CD4-positive, alpha-beta T cell (primary cell): ENCODE measurements at regions not wholly inside any gene's neighbourhood (a gene's known extent, or its start where the extent isn't known, plus 50 kb on each side); places are given as distances from the start of the nearest gene placed in this dataset.
A peak's percentile ranks its signal among the peaks of the same experiment; 100 is the strongest.

Experiments
- ATAC-seq: fragments of 200-7000 bp; cut with Tn5 transposase; one replicate; pipeline ENCODE4 v1.10.0; 2022; ENCODE audit warnings: mild to moderate bottlenecking; ENCODE audit not compliant: poor library complexity
- CTCF ChIA-PET: fragments of 350-600 bp; sonication (Branson Sonifier 250); formaldehyde crosslinking; loops from one replicate; lab custom pipeline; 2021; ENCODE audit warnings: antibody characterized with exemption, inconsistent platforms; lab: Charles Lee
- POLR2A ChIA-PET: fragments of 350-600 bp; sonication (Branson Sonifier 250); formaldehyde crosslinking; loops from one replicate; lab custom pipeline; 2021; ENCODE audit warnings: antibody characterized with exemption, inconsistent platforms; lab: Charles Lee
- DNase-seq, 14 experiments: peaks; one replicate each; pipeline ENCODE4 v3.0.0-alpha.2; 2013 to 2020; ENCODE audit warnings: mixed read lengths in 2 of 14
- H3K27ac ChIP-seq, 2 donors: one replicate each; pipeline versions ENCODE4 v1.5.1 to v1.7.0; 2013; ENCODE audit warnings: low read length in 2 of 2, low read depth in 1 of 2, mild to moderate bottlenecking in 1 of 2
- H3K27me3 ChIP-seq, 2 experiments: 1 replicate in 1 of 2; 2 replicates in 1 of 2; pipeline versions ENCODE4 v1.6.1 to v1.7.0; 2013; ENCODE audit warnings: low read length in 2 of 2, control low read depth in 1 of 2, mild to moderate bottlenecking in 1 of 2, moderate library complexity in 1 of 2; ENCODE audit not compliant: insufficient read depth in 2 of 2, control insufficient read depth in 1 of 2
- H3K36me3 ChIP-seq: one replicate; pipeline ENCODE4 v1.6.1; 2013; ENCODE audit warnings: low read length, control low read depth; ENCODE audit not compliant: insufficient read depth
- H3K4me1 ChIP-seq: one replicate; pipeline ENCODE4 v1.6.1; 2013; ENCODE audit warnings: low read length, control low read depth; ENCODE audit not compliant: insufficient read depth
- H3K4me3 ChIP-seq: one replicate; pipeline ENCODE4 v1.5.1; 2013; ENCODE audit warnings: mild to moderate bottlenecking, low read length, moderate library complexity
- H3K9me3 ChIP-seq, 2 experiments: 1 replicate in 1 of 2; 2 replicates in 1 of 2; pipeline versions ENCODE4 v1.6.1 to v1.7.0; 2013; ENCODE audit warnings: low read length in 2 of 2, mild to moderate bottlenecking in 2 of 2, control low read depth in 1 of 2, moderate library complexity in 1 of 2; ENCODE audit not compliant: control insufficient read depth in 1 of 2, insufficient read depth in 1 of 2
- H3K27ac Mint-ChIP-seq: one replicate; pipeline ENCODE4 v1.8.0; 2020; ENCODE audit warnings: mixed read lengths
- H3K27me3 Mint-ChIP-seq: one replicate; pipeline ENCODE4 v1.8.0; 2021; ENCODE audit warnings: mixed read lengths
- H3K36me3 Mint-ChIP-seq: one replicate; pipeline ENCODE4 v1.8.0; 2021; ENCODE audit warnings: low read depth, mixed read lengths
- H3K4me1 Mint-ChIP-seq: one replicate; pipeline ENCODE4 v1.8.0; 2021; ENCODE audit warnings: low read depth, mixed read lengths
- H3K4me3 Mint-ChIP-seq: one replicate; pipeline ENCODE4 v1.8.0; 2020; ENCODE audit warnings: mild to moderate bottlenecking, mixed read lengths
- H3K9me3 Mint-ChIP-seq: one replicate; pipeline ENCODE4 v1.8.0; 2020; ENCODE audit warnings: mixed read lengths
- CTCF ChIP-seq: fragments of 200-600 bp; IDR thresholded peaks from one replicate; pipeline ENCODE4 v1.8.0; 2022; ENCODE audit warnings: antibody characterized with exemption, mild to moderate bottlenecking
- intact Hi-C, 2 experiments: fragments of 100-400 bp; cut with DNase I in 1 of 2; cut with micrococcal nuclease in 1 of 2; formaldehyde crosslinking; loops; one replicate each; pipeline versions ENCODE4 v1.15.1 to v1.9.0; 2023 to 2025; cut with DNase I, micrococcal nuclease

GRCh38 chr14:101634202-101634849, 73.0 kb downstream of the DIO3 start:
- H3K36me3 ChIP-seq = no peaks in the 10 kb centered on the region
- DNase-seq (no peak), ATAC-seq (no peak)
- POLR2A ChIA-PET = no interaction called here
- CTCF ChIA-PET = no interaction called here
- no peak overlapping the region for H3K4me3 ChIP-seq
- no peak overlapping the region for H3K27ac ChIP-seq
- H3K4me1 Mint-ChIP-seq = peaks cover 6% of the 10 kb centered on the region
- peaks cover 3 to 19% of the 10 kb centered on the region in 2 experiments for H3K27me3 ChIP-seq
- TF ChIP-seq CTCF = no peak
- H3K36me3 Mint-ChIP-seq = no peaks in the 10 kb centered on the region
- H3K4me1 ChIP-seq = no peaks in the 10 kb centered on the region
- H3K4me3 Mint-ChIP-seq = no peak overlapping the region
- H3K27me3 Mint-ChIP-seq = peaks cover 37% of the 10 kb centered on the region
- intact Hi-C loops = no loop called here
- H3K9me3 Mint-ChIP-seq = no peaks in the 10 kb centered on the region
- no peak overlapping the region for H3K27ac Mint-ChIP-seq
- H3K9me3 ChIP-seq = no peaks in the 10 kb centered on the region

- no peak for ATAC-seq
- Mint-ChIP-seq H3K36me3 (no peaks in the 10 kb centered on the region), H3K4me3 (no peak overlapping the region), H3K27me3 (peaks cover 43% of the 10 kb centered on the region), H3K4me1 (peaks cover 6% of the 10 kb centered on the region), H3K9me3 (no peaks in the 10 kb centered on the region), H3K27ac (no peak overlapping the region)
- no peak overlapping the region for H3K4me3 ChIP-seq
- H3K27ac ChIP-seq = no peak overlapping the region
- no peaks in the 10 kb centered on the region for H3K4me1 ChIP-seq
- no peak for TF ChIP-seq CTCF
- CTCF ChIA-PET = no interaction called here
- POLR2A ChIA-PET = no interaction called here
- intact Hi-C loops = no loop called here
- peak in 2 of 14 experiments; percentile 15 to 28 for DNase-seq
- no peaks in the 10 kb centered on the region for H3K9me3 ChIP-seq
- peaks cover 7 to 19% of the 10 kb centered on the region in 2 experiments for H3K27me3 ChIP-seq
- no peaks in the 10 kb centered on the region for H3K36me3 ChIP-seq
Observed at GRCh38 chr14:101634850-101635748, 73.8 kb downstream of the DIO3 start.

- intact Hi-C loops = no loop called here
- ChIA-PET POLR2A (no interaction called here), CTCF (no interaction called here)
- H3K9me3 Mint-ChIP-seq = no peaks in the 10 kb centered on the region
- H3K27me3 Mint-ChIP-seq = peaks cover 48% of the 10 kb centered on the region
- no peak overlapping the region for H3K27ac ChIP-seq
- peaks cover 6% of the 10 kb centered on the region for H3K4me1 Mint-ChIP-seq
- ATAC-seq (no peak), DNase-seq (no peak)
- no peaks in the 10 kb centered on the region for H3K9me3 ChIP-seq
- H3K27ac Mint-ChIP-seq = no peak overlapping the region
- no peaks in the 10 kb centered on the region for H3K4me1 ChIP-seq
- H3K27me3 ChIP-seq = peaks cover 9 to 19% of the 10 kb centered on the region in 2 experiments
- no peak for TF ChIP-seq CTCF
- no peaks in the 10 kb centered on the region for H3K36me3 Mint-ChIP-seq
- H3K4me3 ChIP-seq = no peak overlapping the region
- H3K4me3 Mint-ChIP-seq = no peak overlapping the region
- H3K36me3 ChIP-seq = no peaks in the 10 kb centered on the region
Observed at GRCh38 chr14:101635749-101636560, 74.7 kb downstream of the DIO3 start.
